ENCODE measurements at regions not wholly inside any gene's neighbourhood (a gene's known extent, or its start where the extent isn't known, plus 50 kb on each side); places are given as distances from the start of the nearest gene placed in this dataset.

DNA sequence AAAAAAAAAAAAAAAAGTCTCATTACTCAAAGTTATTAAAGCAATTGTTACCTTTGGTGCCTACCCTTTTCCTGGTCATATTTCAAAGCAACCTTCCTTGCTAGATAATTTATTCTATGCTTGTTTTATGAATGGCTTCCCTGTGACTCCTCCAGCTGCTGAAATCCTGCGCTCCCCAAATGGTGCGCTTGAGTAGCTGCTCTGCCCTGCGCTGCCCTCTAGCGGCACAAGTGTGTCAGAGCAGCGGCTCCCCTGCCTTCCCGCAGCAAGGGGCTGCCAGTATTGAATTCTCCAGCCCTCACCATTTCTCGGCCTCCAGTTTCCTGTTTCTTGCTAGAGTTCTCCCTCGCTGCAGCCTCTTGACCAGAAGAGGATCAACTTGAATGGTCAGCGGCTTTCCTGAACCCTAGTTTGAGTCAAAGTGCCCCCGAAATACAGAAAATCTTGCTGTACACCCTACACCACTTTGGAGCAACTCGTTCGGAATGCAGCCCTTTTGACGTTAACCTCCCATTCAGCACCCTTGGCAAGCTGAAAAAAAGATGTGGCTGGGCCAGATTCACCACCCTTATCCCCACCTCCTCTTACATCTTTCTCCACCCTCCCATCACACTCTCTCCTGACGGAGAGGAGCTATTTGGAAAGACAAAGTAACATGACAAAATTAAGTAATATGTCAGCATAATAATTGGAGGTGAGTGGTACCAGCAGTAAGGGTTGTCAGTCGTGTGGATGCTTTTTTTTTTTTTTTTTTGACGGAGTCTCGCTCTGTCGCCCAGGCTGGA is 60.4 kb upstream of the KLHL31 start:
- no peak for TF ChIP-seq EZH2 (IDR thresholded peaks at IDR 0.05; ENCODE audit: borderline replicate concordance, low read depth, low read length, severe bottlenecking)
- TF ChIP-seq, protein P1, sequence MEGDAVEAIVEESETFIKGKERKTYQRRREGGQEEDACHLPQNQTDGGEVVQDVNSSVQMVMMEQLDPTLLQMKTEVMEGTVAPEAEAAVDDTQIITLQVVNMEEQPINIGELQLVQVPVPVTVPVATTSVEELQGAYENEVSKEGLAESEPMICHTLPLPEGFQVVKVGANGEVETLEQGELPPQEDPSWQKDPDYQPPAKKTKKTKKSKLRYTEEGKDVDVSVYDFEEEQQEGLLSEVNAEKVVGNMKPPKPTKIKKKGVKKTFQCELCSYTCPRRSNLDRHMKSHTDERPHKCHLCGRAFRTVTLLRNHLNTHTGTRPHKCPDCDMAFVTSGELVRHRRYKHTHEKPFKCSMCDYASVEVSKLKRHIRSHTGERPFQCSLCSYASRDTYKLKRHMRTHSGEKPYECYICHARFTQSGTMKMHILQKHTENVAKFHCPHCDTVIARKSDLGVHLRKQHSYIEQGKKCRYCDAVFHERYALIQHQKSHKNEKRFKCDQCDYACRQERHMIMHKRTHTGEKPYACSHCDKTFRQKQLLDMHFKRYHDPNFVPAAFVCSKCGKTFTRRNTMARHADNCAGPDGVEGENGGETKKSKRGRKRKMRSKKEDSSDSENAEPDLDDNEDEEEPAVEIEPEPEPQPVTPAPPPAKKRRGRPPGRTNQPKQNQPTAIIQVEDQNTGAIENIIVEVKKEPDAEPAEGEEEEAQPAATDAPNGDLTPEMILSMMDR (IDR thresholded peaks at IDR 0.05; ENCODE audit: borderline replicate concordance, extremely low read depth, low read length, poor library complexity, severe bottlenecking): peak; percentile 97
- Histone ChIP-seq H3K4me3 (ENCODE audit: low read depth in 1 of 2, low read length in 2 of 2) (no peak overlapping the region), H2AFZ (ENCODE audit: low read depth, low read length) (peak overlapping the region; percentile 54; the same call in 1 of the 2 replicates), H3K27ac (ENCODE audit: low read length) (no peak overlapping the region), H3K27me3 (ENCODE audit: insufficient read depth, low read length, poor library complexity) (no peaks in the 10 kb centered on the region), H3K36me3 (ENCODE audit: insufficient read depth, low read length) (no peaks in the 10 kb centered on the region), H3K4me1 (ENCODE audit: insufficient read depth, low read length) (peaks cover 23% of the 10 kb centered on the region), H3K4me2 (ENCODE audit: insufficient read depth, low read length) (peak overlapping the region; percentile 29; the same call in 1 of the 2 replicates), H3K79me2 (ENCODE audit: insufficient read depth, low read length) (no peaks in the 10 kb centered on the region), H4K20me1 (ENCODE audit: insufficient read depth, low read length) (no peaks in the 10 kb centered on the region), H3K9ac (ENCODE audit: low read depth, low read length) (no peak overlapping the region), H3K9me3 (ENCODE audit: insufficient read depth, low read length, severe bottlenecking) (no peaks in the 10 kb centered on the region)
- ATAC-seq (ENCODE audit: insufficient read depth, low read depth) (peak; percentile 92), DNase-seq (peak; percentile 83)

DNA sequence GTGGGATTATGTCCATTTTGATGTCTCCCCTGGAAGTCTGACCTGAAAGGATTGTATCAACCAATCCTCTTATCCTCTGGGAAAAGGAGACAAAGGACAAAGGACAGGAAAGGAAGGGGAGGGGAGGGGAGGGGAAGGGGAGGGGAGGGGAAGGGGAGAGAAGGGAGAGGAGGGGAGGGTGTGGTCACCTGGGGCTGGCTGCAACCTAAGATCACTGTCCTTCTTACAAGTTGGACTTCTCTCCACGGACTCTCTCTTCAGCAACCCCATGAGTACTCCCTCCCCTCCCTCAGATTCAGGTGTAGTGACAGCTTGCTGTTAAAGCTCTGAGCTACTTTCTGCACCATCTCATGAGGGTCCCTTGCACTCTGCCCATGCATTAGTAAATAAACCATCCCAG is 58.9 kb upstream of the KLHL31 start:
- peaks cover 16% of the 10 kb centered on the region for H3K4me1 ChIP-seq (ENCODE audit: insufficient read depth, low read length)
- no peak overlapping the region for H3K4me3 ChIP-seq (ENCODE audit: low read depth in 1 of 2, low read length in 2 of 2)
- no peaks in the 10 kb centered on the region for H4K20me1 ChIP-seq (ENCODE audit: insufficient read depth, low read length)
- no peak overlapping the region for H3K9ac ChIP-seq (ENCODE audit: low read depth, low read length)
- no peaks in the 10 kb centered on the region for H3K27me3 ChIP-seq (ENCODE audit: insufficient read depth, low read length, poor library complexity)
- H3K9me3 ChIP-seq (ENCODE audit: insufficient read depth, low read length, severe bottlenecking): no peaks in the 10 kb centered on the region
- H2AFZ ChIP-seq (ENCODE audit: low read depth, low read length): no peak overlapping the region
- H3K27ac ChIP-seq (ENCODE audit: low read length): no peak overlapping the region
- ATAC-seq (ENCODE audit: insufficient read depth, low read depth): no peak
- no peaks in the 10 kb centered on the region for H3K36me3 ChIP-seq (ENCODE audit: insufficient read depth, low read length)
- H3K79me2 ChIP-seq (ENCODE audit: insufficient read depth, low read length): no peaks in the 10 kb centered on the region
- H3K4me2 ChIP-seq (ENCODE audit: insufficient read depth, low read length): no peak overlapping the region
- DNase-seq: no peak
- TF ChIP-seq EZH2 (IDR thresholded peaks at IDR 0.05; ENCODE audit: borderline replicate concordance, low read depth, low read length, severe bottlenecking): no peak
- TF ChIP-seq, protein P1 (IDR thresholded peaks at IDR 0.05; ENCODE audit: borderline replicate concordance, extremely low read depth, low read length, poor library complexity, severe bottlenecking): no peak

DNA sequence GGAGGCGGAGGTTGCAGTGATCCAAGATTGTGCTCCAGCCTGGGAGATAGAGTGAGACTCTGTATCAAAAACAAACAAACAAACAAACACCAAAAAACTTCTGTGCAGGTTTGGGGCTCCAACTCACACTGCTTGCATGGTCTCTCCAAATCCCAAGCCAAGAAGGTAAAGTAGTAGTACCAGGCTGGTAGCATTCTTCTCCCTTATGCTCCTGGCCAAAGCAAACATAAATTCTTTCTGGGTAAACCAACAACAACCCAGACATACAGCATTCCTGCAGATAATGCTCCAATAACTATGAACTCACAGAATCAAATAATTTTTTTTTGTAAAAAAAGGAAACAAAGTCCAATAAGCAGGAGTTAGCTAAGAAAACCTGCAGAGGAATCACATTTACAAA is 57.8 kb upstream of the KLHL31 start:
- TF ChIP-seq, protein P1 (IDR thresholded peaks at IDR 0.05; ENCODE audit: borderline replicate concordance, extremely low read depth, low read length, poor library complexity, severe bottlenecking): no peak
- no peak for TF ChIP-seq EZH2 (IDR thresholded peaks at IDR 0.05; ENCODE audit: borderline replicate concordance, low read depth, low read length, severe bottlenecking)
- H3K4me1 ChIP-seq (ENCODE audit: insufficient read depth, low read length): peaks cover 17% of the 10 kb centered on the region
- no peak overlapping the region for H3K4me2 ChIP-seq (ENCODE audit: insufficient read depth, low read length)
- H3K9me3 ChIP-seq (ENCODE audit: insufficient read depth, low read length, severe bottlenecking): no peaks in the 10 kb centered on the region
- H4K20me1 ChIP-seq (ENCODE audit: insufficient read depth, low read length): no peaks in the 10 kb centered on the region
- H3K9ac ChIP-seq (ENCODE audit: low read depth, low read length): no peak overlapping the region
- no peaks in the 10 kb centered on the region for H3K36me3 ChIP-seq (ENCODE audit: insufficient read depth, low read length)
- no peaks in the 10 kb centered on the region for H3K27me3 ChIP-seq (ENCODE audit: insufficient read depth, low read length, poor library complexity)
- DNase-seq: no peak
- no peak overlapping the region for H3K27ac ChIP-seq (ENCODE audit: low read length)
- H2AFZ ChIP-seq (ENCODE audit: low read depth, low read length): no peak overlapping the region
- no peak overlapping the region for H3K4me3 ChIP-seq (ENCODE audit: low read depth in 1 of 2, low read length in 2 of 2)
- ATAC-seq (ENCODE audit: insufficient read depth, low read depth): no peak
- H3K79me2 ChIP-seq (ENCODE audit: insufficient read depth, low read length): no peaks in the 10 kb centered on the region
